ENCODE measurements at regions not wholly inside any gene's neighbourhood (a gene's known extent, or its start where the extent isn't known, plus 50 kb on each side); places are given as distances from the start of the nearest gene placed in this dataset.
"Not testable (repeated sequence)": the region's sequence is repeated elsewhere in the genome, so short reads cannot be mapped to it uniquely, and the experiment has no call there.

GRCh38 chr1:238745069-238745468 lies 641.3 kb upstream of the CHRM3 start:
- TF ChIP-seq CTCF (IDR thresholded peaks at IDR 0.05; ENCODE audit: borderline replicate concordance, insufficient read depth, low read depth, low read length), result no peak
- no peak overlapping the region for H3K4me3 ChIP-seq (ENCODE audit: low read depth, low read length)

GRCh38 chr1:238738892-238739291 lies 647.5 kb upstream of the CHRM3 start:
- no peak for TF ChIP-seq CTCF (IDR thresholded peaks at IDR 0.05; ENCODE audit: borderline replicate concordance, insufficient read depth, low read depth, low read length)
- H3K4me3 ChIP-seq (ENCODE audit: low read depth, low read length), result no peak overlapping the region

- no peak for TF ChIP-seq CTCF (IDR thresholded peaks at IDR 0.05; ENCODE audit: borderline replicate concordance, insufficient read depth, low read depth, low read length)
- no peak overlapping the region for H3K4me3 ChIP-seq (ENCODE audit: low read depth, low read length)
These were observed 658.7 kb upstream of the CHRM3 start for GRCh38 chr1:238727670-238728069.

GRCh38 chr1:238722812-238723211 lies 663.6 kb upstream of the CHRM3 start:
- TF ChIP-seq CTCF (IDR thresholded peaks at IDR 0.05; ENCODE audit: borderline replicate concordance, insufficient read depth, low read depth, low read length), result no peak
- no peak overlapping the region for H3K4me3 ChIP-seq (ENCODE audit: low read depth, low read length)

GRCh38 chr1:238710697-238711096 lies 675.7 kb upstream of the CHRM3 start:
- no peak overlapping the region for H3K4me3 ChIP-seq (ENCODE audit: low read depth, low read length)
- no peak for TF ChIP-seq CTCF (IDR thresholded peaks at IDR 0.05; ENCODE audit: borderline replicate concordance, insufficient read depth, low read depth, low read length)

GRCh38 chr1:238701024-238701423 lies 685.3 kb upstream of the CHRM3 start:
- H3K4me3 ChIP-seq (ENCODE audit: low read depth, low read length), result no peak overlapping the region
- TF ChIP-seq CTCF (IDR thresholded peaks at IDR 0.05; ENCODE audit: borderline replicate concordance, insufficient read depth, low read depth, low read length), result no peak

- no peak for TF ChIP-seq CTCF (IDR thresholded peaks at IDR 0.05; ENCODE audit: borderline replicate concordance, insufficient read depth, low read depth, low read length)
- no peak overlapping the region for H3K4me3 ChIP-seq (ENCODE audit: low read depth, low read length)
These were observed 696.0 kb upstream of the CHRM3 start for GRCh38 chr1:238690415-238690814.

- H3K4me3 ChIP-seq (ENCODE audit: low read depth, low read length), result not testable (repeated sequence)
These were observed 701.8 kb upstream of the CHRM3 start for GRCh38 chr1:238684576-238684975.

Measured in GM12875 (cell line).